Astrocyte of the hippocampus (primary cell): ENCODE measurements at regions not wholly inside any gene's neighbourhood (a gene's known extent, or its start where the extent isn't known, plus 50 kb on each side); places are given as distances from the start of the nearest gene placed in this dataset.
"Not testable (repeated sequence)": the region's sequence is repeated elsewhere in the genome, so short reads cannot be mapped to it uniquely, and the experiment has no call there.

Experiments used
- DNase-seq: peaks from one replicate; pipeline ENCODE4 v3.0.0; 2011; ENCODE audit warnings: low read depth, low spot score

- no peak for DNase-seq
These were observed 106.9 kb downstream of the PRL start for GRCh38 chr6:22189946-22190345.

- no peak for DNase-seq
These were observed 102.5 kb downstream of the PRL start for GRCh38 chr6:22194188-22194921.

DNA sequence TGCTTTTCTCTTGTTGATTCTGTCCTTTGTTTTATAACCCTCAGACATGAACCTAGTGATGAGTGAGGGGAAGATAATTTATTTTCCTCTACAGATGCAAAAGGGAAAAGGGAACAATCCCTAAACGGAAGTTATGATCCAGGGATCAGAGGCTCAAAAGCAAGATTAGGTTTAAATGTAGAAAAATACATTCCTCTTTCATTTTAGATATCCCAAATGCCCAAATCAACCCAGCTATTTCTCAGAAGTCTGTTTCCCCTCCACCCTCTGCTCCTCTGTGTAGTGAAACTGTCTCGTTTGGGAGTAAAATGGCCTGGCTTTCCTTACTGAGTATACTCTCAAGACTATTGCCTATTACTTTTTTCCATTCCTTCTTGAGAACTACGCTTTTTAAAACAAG is 97.1 kb downstream of the PRL start:
- no peak for DNase-seq

DNA sequence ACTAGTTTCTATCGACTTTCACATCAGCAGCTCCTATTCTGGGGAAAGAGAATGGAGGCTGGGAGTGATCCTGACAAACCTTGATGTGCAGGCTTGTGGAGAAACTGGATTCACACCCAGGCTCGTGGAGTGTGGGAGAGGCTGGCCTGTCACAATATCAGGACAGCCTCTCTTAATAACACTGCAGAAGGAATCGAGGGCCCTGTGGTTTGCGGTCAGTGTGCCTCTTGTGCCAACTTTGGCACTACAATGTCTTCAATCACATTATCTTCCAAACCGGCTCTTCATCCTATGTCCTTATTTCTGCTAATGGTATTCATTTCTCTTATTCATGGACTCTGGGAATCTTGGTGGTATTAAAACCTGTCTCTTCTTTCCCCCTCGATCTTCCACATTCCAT is 92.7 kb downstream of the PRL start:
- no peak for DNase-seq

- DNase-seq, result no peak
These were observed 91.6 kb downstream of the PRL start for GRCh38 chr6:22205266-22205665.

DNA sequence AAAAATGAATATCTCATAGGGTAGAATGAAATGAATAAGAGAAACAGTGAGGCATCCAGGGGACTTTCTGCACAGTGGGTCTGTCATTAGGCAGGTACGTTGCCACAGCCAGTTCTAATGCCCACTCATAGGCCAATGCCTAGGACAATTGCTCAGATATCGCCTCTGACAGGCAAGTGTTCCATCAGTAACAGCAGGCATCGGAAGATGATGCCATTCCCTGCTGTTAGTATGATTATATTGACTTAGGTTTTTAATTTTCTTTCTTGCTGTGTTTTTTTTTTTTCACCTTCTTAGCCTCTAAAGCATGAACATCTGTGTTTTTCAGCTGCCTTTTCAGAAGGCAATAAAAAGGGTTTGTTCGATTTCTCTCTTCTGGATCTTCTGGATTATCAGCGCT is 90.7 kb downstream of the PRL start:
- no peak for DNase-seq

GRCh38 chr6:22208026-22208425 is 88.8 kb downstream of the PRL start:
- no peak for DNase-seq

DNA sequence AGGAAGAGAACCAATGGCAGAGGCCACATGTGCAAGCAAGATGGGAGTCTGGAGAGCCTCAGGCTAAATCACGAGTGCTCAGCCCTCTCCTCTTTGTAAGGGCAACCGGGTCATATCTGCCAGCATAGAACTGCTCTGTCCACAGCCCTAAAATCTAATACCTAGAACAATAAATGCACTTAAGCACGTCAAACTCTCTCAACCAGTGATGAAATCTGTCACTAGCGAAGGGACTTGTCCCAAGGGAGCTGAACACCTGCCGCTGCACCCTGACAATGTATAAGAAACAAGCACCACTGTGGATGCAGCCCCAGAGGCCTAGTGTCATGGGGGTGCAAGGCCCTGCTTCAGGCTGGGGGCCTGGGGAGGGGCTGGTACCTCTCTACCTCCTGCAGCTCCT is 82.5 kb downstream of the PRL start:
- no peak for DNase-seq

DNA sequence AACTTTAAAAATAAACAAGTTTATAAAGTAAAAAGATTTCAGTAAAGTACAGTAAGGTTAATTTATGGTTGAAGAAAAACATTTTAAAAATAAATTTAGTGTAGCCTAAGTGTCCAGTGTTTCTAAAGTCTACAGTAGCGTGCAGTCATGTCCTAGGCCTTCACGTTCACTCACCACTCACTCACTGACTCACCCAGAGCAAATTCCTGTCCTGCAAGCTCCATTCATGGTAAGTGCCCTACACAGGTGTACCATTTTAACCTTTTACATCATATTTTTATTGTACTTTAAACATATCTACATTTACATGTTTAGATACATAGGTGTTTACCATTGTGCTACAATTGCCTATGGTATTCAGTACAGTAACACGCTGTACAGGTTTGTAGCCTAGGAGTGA is 81.4 kb downstream of the PRL start:
- DNase-seq, result not testable (repeated sequence)

DNA sequence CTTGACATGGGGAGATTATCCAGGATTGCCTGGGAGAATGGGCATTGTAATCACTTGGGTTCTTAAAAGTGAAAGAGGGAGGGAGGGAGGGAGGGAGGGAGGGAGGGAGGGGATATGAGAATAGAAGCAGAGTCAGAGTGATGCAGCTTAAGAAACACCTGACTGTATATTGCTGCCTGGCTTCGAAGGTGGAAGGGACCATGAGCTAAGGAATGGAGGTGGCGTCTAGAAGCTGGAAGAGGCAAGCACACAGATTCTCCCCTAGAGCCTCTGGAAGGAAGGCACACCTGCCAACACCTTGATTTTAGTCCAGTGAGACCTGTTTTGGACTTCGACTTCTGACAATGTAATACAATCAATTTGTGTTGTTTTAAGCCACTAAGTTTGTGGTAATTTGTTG is 78.4 kb downstream of the PRL start:
- no peak for DNase-seq

- no peak for DNase-seq
These were observed 76.9 kb downstream of the PRL start for GRCh38 chr6:22219925-22220324.

GRCh38 chr6:22221211-22221610 is 75.6 kb downstream of the PRL start:
- DNase-seq, result peak; percentile 41

GRCh38 chr6:22221630-22222029 is 75.2 kb downstream of the PRL start:
- DNase-seq, result no peak

GRCh38 chr6:22222469-22222868 is 74.4 kb downstream of the PRL start:
- no peak for DNase-seq

GRCh38 chr6:22227824-22228610 is 68.8 kb downstream of the PRL start:
- DNase-seq, result no peak

DNA sequence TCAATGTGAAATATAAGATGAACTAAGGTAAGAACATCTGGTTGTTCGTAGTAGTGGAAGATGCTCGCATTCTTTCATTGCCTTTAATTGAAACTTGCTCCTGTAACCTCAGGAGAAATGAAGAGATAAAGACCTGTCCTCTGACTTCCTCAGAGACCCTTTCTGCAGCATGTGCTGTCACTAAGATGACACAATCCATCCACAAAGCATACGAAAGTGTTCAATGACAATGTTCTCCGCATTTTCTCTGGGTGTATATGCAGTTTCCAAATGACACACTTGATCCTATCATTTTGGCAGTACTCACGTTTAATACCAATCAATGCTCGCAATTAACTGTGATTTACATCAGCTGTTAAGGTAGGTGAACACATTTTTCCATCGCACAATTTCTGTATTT is 65.8 kb downstream of the PRL start:
- no peak for DNase-seq

DNA sequence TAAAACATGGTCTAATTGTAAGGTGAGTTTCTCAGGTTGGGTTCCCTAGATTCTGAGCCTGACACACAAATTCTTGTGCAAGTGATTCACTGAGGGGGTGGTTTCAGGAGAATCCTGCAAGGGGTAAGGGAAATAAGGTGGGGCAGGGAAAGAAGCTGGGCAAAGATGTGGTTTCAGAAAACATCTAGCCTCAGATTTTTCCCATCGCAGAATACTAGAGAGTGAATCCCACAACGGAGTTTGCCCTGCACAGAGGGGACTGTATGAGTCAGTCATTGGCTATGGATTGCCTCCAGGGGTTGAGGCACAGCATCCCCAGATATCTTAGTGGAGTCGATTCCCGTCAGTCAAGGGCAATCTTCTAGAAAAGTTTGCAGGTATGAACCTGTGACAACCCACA is 65.2 kb downstream of the PRL start:
- peak; percentile 86 for DNase-seq

GRCh38 chr6:22236626-22237414 is 60.0 kb downstream of the PRL start:
- DNase-seq, result peak; percentile 71
